HS-27A (cell line): ENCODE measurements at regions not wholly inside any gene's neighbourhood (a gene's known extent, or its start where the extent isn't known, plus 50 kb on each side); places are given as distances from the start of the nearest gene placed in this dataset.

Experiments used
- DNase-seq: peaks from one replicate; pipeline ENCODE4 v3.0.0-alpha.2; 2012; ENCODE audit warnings: low read depth, missing footprints

DNA sequence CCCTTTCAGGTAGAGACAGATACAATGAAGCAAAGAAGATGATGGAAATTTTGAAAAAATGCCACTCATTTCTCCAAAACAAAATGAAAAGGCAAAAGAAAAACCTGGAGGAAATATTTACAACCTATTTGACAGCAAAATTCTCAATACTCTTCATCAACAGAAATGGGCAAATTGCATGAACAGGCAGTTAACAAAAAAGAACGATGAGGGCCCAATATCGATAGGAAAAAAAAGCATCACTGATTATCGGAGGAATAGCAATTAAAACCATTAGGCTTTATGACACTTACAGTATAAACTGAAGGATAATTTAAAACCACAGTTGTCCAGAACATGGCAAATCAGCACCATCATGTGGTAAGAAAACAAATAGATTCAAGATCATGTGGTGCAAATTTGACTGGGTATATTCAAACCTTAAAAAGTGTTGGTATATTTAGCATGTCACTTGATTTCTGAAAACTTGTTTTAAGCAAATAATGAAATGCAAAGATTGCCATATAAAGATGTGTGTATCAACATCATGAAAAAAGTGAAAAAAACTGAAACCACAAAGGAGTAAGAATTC is 222.9 kb downstream of the BRD1 start:
- no peak for DNase-seq

DNA sequence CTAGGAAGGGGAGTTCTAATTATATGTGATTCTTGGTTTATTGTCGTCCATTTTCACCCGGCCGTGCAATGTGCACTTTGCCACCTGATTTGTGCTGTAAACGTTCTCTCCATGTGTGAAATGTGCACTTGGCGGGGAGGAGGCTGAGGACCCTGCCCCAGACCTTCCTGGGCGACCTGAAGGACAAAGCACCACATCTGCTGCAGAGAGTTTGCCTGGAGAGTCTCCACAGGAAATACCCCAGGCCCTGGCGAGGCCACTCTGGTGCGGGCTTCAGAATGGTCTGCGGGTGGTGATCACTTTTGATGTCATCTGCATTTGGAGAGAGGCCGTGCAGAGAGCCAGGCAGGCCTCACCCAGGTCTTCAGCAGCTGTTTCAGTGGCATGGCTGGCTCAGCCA is 224.7 kb downstream of the BRD1 start:
- DNase-seq, result no peak

DNA sequence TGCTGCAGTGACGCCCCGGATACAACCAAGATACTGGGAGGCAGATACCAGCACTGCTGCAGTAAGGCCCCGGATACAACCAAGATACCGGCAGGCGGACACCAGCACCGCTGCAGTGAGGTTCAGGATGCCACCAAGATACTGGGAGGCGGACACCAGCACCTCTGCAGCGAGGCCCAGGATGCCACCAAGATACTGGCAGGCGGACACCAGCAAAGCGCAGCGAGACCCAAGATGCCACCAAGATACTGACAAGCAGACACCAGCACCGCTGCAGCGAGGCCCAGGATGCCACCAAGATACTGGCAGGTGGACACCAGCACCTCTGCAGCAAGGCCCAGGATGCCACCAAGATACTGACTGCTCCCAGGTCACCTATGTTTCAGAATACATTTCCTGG is 225.2 kb downstream of the BRD1 start:
- no peak for DNase-seq

DNA sequence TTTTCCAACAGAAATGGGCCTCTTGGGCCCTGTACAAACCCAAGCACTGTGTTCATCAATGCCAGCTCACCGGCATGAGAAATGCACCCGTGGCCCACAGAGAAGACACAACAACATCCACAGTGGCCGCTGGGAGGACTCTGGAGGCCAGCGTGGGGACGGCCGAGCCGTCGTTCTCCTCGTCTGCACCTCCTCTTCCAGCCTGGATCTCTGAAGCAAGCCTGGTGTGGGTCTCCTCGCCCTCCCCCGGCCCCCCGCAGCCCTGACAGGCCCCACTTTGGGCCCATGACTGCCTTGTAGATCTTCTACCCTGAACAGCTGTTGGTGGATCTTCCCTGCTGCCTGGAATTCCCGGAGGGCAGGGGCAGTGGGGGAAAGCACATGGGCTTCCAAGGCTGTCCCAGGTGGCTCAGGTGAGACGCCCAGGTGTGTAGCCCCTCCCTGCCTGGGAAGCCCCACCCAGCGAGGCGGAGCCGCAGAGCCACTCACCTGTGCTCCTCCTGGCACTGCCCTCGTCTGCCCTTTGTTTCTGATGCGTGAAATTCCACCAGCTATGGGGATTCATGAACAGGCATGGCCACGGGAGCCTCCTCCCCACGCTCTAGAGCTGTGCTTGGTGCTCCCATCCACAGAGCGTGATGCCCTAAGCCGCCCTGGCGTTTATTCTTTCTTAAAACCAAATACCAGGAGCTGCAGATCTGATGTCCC is 225.9 kb downstream of the BRD1 start:
- DNase-seq, result no peak

DNA sequence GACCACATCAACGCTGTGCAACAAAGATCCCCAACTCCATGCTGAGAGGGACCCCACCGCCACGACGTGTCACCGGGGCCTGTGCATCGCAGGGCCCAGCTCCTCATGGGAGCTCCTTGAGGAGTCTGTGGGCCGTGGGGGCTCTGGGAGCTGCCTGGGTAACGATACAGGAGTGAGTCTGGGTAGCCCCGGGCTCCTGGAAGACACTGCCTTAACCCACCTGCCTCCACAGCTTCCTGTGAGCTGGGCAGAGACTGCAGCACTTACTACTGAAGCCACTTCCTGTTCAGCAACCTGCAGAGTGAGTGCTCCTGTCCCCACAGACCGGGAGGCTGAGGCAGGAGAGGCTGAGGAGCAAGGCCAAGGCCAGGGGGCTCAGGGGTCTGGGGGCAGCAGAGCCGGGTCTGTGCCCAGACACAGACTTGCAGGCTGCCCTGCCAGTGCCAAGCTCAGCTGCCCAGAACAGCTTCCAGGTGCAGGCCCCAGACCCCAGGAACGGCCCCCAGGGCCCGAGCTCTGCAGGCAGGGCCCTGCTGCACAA is 226.7 kb downstream of the BRD1 start:
- no peak for DNase-seq

DNA sequence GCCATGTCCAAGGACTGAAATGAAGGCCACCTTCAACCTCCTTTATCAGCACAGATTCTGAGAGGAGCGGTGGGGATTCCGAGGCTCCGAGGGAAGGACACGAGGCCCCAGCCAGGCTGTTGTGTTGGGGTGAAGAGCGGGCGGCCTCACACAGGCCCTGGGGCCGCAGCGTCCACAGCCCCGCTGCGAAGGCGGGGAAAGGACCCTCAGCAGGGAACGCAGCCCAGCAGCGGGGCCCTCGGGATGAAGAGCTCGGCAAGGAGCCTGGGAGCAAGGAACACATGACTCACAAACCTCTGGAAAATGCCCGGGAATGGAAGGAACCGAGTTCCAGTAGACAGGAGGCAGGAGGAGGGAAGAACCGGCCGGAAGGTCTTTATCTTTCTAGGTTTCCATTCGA is 227.2 kb downstream of the BRD1 start:
- DNase-seq, result no peak

DNA sequence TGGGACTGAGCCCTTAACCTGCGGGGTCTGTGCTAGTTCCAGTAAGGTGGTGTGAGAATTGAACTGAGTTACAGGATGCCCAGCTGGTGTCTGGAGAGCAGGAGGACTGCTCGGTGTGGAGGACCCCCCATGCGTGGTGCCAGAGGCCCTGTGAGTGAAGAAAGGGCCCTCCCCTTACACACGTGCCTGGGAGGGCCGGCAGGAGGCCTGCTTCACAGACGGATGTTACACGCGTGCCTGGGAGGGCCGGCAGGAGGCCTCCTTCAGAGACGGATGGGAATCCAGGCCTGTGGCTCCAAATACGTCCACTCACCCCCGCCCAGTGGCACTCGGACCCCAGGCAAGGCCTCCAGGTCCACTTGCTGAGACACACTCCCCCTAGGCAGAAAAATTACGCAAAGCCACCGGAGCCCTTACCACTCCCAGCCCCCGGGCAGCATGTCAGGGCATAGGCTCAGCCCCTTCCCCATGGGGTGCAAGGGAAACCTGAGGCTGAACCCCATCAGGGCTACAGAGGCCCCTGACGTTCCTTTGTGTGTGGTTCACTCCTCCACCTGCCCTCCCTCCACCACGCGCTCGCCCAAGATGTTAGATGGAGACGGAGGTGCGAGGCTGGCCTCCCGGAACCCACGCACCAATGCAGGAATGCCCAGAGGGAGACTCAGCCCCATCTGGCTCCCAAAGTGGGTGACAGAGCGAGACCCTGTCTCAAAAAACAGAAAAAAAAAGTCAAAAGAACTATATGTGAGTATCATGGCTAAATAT is 227.8 kb downstream of the BRD1 start:
- no peak for DNase-seq

DNA sequence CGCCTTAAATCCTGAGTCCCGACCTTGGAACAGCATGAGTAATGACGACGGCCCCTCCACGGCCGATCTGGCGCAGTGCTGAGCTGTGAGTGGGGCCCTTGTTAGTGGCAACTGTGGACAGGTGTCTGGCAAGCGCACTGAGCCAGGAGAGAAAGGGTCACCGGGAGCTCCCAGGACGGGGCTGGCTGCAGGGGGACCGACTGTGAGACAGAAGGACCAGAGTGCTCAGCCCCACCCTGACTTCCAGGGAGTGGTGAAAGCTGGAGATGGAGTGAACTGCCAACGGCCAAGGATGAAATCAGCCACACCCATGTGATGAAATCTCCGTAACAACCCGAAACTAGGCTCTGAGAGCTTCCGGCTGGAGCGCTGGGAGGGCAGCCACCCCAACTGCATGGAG is 228.6 kb downstream of the BRD1 start:
- DNase-seq, result no peak

DNA sequence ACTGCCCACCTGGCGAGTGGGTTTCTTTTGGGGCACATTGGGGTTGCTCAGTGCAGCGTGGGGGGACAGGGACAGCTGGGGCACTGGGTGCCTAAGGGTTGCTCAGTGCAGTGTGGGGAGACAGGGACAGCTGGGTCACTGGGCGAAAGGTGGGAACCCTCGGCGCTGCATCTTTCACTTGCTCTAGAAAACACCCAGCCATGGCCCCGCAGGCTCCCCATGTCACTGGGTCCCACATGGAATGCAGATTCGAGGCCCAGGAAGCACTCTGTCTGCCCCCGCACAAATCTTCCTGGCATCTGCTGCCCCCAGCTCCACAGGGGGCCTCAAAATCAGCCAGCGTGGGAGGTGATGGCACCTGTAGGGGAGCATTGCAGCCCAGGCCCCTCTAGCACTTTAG is 229.3 kb downstream of the BRD1 start:
- DNase-seq, result no peak

DNA sequence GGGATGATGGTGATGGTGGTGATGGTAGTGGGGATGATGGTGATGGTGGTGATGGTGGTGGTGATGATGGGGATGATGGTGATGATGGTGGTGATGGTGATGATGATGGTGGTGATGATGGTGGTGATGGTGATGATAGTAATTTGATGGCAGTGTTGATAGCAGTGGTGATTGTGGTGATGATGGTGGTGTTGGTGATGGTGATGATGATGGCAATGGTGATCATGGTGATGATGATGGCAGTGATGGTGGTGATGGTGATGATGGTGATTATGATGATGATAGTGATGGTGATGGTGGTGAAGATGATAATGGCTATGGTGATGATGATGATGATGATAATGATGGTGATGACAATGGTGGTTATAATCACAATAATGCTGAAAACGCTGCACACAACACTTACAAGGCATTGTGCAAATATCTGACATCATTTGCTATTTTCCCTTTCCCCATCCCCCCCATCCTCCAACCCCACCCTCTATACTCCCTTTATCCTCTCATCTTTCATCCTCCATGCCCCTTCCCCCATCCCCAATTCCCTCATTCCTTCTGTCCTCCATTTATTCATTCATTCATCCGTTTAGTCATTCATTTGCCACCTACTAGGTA is 230.1 kb downstream of the BRD1 start:
- DNase-seq, result no peak

DNA sequence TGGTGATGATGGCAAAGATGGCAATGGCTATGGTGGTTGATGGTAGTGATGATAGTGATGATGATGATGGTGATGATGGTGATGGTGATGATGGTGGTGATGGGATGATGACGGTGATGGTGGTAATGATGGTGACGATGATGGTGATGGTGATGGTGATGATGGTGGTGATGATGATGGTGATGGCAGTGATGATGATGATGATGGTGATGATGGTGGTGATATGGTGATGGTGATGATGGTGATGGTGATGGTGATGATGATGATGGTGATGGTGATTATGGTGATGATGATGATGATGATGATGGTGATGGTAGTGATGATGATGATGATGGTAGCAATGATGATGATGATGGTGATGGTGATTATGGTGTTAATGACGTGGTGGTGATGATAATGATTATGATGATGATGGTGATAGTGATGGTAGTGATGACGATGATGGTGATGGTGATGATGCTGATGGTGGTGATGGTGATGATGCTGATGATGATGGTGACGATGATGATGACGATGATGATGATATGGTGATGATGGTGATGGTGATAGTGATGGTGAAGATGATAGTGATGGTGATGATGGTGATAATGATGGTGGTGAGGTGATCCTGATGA is 232.1 kb downstream of the BRD1 start:
- no peak for DNase-seq

DNA sequence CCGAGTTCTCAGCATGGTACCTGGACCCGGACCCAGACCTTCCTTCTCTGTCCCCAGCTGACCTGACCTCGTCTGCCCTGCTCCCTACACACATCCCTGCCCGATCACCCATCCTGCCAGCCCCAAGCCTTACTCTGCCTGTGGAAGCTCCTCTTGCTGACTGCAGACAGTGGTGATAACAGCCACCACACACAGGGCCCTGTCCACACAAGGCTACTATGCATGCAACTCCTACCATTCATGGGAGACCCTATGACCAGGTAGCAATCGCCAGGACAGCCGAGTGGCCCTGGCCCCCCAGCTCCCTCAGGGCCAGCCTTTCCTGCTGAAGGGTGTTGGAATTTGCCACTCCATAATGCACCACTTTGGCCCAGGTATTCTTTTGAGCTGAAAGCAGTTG is 233.6 kb downstream of the BRD1 start:
- DNase-seq, result no peak

DNA sequence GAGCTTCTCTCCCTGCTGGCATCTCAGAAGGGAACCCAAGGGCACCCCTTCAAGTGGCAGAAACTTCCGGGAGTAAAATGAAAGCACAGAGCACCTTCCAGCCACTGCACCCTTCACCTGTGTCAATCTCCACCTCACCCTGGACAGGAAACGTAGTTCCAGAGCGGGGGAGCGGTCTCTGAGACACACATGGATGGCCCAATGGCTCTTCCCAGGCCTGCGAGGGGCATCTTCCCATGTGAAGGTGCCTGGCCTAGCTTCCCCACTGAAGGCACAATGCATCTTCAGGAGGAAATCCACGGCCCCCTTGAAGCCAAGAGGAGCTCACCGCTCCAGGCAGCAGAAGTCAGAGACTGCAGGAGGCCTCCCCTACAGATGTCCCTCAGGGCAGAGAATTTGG is 234.2 kb downstream of the BRD1 start:
- no peak for DNase-seq

DNA sequence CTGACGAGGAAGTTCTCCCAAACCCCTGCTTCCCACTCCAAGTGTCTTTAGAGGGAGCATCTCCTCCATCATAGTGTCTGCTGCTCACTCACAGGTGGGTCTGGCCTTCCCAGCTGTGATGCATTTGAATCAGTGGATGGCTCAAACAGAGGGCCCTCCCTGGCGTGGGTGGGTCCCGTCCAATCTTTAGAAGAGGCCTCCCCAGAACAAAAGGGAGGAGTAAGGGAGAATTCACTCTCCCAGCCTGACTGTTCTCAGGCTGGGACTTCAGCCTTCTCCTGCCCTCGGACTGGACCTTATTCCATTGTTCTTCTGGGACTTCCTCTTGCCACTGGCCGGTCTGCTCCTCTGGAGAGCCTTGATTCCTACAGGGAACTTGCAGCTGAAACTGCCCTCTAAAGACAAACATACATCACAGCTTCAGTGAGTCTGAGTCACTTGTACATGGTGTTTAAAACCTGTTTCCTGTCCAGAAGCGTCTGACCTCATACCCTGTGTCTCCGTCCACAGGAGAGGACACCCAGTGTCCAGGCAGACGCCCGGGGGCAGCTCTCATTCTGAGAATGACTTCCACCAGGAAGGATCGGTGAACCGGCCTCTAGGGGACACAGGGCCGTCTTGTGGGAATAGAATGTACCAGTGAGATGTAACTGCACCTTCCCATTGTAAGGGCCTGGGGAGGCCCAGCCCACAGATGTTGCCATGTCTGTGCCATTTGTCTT is 234.7 kb downstream of the BRD1 start:
- no peak for DNase-seq

DNA sequence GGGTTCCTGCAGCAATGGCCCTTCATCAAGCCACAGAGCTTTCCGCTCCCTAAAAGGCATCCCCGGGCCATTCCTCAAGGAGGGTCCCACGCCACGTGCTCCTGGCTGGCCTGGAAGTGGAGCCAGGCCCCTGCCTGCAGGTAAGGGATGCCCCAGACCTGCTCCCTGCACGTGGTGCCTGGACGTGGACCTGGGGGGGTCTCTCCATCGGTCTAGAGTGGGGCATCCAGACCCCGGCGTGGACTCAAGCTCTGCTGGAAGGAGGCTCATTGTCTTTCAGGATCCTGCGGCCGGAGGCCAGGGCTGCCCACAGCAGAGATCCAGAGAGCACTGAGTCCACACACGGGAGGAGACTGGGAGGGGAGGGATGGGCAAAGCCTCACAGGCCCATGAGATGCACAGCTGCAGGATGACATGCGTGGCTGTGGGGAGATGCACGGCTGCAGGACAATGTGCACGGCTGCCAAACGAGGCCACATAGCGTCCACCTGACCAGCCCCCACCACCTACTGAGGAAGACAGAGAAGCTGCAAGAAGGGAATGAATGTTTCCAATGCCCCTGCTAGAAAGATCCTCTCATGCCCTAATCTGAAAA is 236.7 kb downstream of the BRD1 start:
- no peak for DNase-seq

DNA sequence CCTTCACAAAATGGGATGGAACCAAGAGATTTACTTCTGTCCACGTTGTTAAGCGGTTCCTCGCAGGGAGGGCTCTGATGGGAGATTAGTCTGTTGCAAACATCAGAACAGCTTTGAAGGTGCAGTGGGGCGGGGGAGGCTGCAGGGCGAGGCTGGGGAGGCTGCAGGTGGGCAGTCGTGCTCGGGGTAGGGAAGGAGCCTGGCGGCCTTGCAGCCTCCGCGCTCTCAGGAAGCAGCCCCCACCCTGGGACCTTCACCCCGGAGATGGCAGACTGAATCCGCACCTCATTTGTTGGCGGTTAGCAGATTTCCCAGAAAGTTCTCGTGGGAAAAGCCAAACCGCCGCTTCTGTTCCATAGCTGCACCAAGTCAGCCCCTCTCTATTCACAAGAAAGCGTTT is 237.3 kb downstream of the BRD1 start:
- no peak for DNase-seq

DNA sequence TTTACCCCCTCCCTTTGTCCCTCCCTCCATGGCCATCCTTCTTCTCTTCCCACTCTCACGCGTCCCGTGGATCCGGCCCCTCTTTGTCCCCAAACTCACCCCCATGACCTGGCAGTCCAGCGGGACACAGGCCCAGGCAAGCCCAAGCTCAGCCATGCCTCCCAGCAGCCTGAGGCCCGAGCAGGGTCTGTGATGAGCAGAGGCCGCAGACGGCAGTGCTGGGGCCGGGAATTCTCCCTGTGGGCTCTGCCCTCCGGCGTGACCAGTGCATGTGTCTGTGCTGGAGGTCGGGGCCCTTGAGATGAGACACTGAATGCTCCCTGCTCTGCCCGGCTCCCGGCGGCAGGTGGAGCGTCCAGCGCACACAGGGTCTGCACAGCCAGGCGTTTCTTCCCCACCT is 237.9 kb downstream of the BRD1 start:
- no peak for DNase-seq

DNA sequence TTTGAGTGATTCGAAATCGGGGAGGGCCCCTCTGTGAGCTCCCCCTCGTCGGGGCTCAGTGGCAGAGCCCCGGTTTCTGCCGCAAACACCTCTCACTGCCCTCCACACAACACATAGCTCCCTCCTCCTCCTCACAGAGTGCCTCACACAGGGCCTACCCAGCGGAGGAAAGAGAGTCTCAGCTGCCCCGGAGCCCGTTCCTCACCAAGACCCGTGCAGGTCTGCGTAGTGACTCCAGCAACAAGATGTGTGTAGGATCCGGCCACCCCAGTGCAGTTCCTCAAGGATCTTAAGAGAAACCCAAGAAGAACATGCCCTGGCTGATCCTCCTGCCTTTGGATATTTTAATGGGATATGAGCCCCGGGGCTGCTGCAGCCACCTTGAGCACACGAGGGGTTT is 238.4 kb downstream of the BRD1 start:
- no peak for DNase-seq

DNA sequence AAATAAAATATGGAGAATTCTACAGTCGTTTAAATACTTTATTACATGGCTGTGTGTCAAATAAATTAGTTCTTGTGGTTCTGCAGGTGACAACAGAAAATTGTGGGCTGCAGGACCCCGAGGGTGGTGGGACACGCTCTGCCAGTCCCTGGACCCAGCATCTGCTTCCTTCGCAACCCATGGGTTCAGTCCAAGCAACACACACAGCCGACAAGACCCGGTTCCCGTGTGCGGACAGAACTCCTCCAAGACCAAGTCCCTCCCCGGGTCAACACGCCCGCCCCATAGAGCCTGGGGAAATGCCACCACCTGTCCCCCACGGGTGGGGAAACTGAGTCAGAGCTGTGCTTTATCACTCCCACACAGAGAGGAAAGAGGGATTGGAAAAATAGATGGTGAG is 238.9 kb downstream of the BRD1 start:
- no peak for DNase-seq

DNA sequence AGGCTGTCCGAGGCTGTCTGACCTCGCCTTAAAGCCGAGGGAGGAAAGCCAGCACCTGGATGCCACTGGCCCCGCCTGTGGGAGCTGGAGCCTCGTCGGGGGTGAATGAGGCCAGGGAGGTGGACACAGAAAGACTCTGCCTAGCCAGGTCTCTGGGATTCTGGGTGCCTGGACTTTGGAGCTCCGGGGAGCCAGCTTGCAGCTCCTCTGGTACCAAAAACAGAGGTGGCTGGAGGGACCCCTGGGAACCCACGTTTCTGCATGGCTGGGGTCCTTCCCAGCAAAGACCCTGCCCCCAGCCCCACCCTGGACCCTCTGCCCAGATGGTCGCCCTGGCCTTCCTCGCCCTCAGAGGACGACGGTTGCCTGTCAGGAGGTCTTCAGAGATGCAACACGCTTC is 239.7 kb downstream of the BRD1 start:
- no peak for DNase-seq

DNA sequence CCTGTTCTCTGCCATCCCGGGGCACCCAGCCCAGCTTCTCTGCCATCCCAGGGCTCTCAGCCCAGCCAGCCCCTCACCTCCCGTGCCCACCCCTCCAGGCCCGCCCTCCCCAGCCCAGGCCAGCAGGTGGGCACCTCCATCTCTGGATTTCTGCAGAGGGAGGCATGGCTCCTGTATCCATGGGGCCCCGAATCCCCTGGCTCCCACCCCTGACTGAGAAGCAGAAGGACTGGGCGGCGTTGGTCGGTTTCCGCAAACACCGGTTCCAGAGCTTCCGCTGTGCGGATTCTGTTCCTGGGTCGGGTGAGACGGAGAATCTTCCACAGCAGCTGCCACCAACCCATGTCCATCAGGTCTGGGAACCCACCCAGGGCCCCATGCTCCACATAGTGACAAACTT is 240.3 kb downstream of the BRD1 start:
- no peak for DNase-seq
